ENCODE measurements at regions not wholly inside any gene's neighbourhood (a gene's known extent, or its start where the extent isn't known, plus 50 kb on each side); places are given as distances from the start of the nearest gene placed in this dataset.
"Not testable (repeated sequence)": the region's sequence is repeated elsewhere in the genome, so short reads cannot be mapped to it uniquely, and the experiment has no call there.

- TF ChIP-seq, protein P1, sequence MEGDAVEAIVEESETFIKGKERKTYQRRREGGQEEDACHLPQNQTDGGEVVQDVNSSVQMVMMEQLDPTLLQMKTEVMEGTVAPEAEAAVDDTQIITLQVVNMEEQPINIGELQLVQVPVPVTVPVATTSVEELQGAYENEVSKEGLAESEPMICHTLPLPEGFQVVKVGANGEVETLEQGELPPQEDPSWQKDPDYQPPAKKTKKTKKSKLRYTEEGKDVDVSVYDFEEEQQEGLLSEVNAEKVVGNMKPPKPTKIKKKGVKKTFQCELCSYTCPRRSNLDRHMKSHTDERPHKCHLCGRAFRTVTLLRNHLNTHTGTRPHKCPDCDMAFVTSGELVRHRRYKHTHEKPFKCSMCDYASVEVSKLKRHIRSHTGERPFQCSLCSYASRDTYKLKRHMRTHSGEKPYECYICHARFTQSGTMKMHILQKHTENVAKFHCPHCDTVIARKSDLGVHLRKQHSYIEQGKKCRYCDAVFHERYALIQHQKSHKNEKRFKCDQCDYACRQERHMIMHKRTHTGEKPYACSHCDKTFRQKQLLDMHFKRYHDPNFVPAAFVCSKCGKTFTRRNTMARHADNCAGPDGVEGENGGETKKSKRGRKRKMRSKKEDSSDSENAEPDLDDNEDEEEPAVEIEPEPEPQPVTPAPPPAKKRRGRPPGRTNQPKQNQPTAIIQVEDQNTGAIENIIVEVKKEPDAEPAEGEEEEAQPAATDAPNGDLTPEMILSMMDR (IDR thresholded peaks at IDR 0.05), result not testable (repeated sequence)
- not testable (repeated sequence) for TF ChIP-seq POLR2A, POLR2AphosphoS5 (IDR thresholded peaks at IDR 0.05)
Observed at GRCh38 chr9:90536094-90536493, 106.5 kb downstream of the DIRAS2 start.

Measured in breast epithelium (tissue), 3 donors.